GM21723 (cell line): ENCODE measurements at regions not wholly inside any gene's neighbourhood (a gene's known extent, or its start where the extent isn't known, plus 50 kb on each side); places are given as distances from the start of the nearest gene placed in this dataset.

Experiments used
- ATAC-seq: cut with Tn5 transposase; IDR thresholded peaks from one replicate; pipeline ENCODE4 v1.9.1; 2021; ENCODE audit warnings: mild to moderate bottlenecking, moderate library complexity; ENCODE audit not compliant: unreplicated experiment

GRCh38 chr7:125412890-125413665, 483.5 kb upstream of the POT1 start:
- no peak for ATAC-seq

DNA sequence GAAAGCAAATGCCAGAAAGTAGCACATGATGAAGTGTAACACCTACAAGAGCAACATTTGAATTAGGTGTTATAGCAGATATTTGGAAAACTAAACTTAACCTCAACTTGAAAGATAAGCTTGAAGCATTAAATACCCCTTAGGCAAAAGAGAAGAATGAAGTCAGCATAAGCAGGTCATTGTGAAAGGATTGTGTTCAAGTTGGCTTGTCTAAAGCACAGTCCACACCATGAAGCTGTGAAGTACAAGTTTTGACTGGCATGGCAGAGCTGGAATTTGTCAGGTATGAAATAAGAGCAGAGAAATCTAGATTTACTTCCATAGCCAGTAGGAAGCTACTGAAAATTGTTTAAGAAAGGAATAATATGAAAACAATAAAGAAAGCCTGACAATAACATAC, 480.3 kb upstream of the POT1 start:
- ATAC-seq, result no peak

DNA sequence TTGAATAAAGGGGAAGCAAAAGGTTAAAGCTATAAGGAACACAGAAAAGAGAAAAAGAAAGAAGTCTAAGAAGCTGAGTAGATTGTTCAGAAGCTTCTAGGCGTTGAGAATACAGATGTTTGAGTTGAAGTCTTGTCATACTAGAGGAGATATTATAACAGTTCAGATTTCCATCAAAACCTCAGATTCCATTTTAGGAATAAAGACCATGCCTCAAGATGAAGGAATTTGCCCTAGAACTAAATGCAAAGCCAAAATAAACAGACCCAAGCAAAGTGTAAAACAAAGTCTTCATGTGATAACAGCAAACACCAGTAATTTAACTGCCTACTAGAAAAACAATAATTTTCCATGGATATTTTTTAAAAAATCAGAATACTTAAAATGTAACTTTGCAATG, 476.5 kb upstream of the POT1 start:
- ATAC-seq, result no peak

DNA sequence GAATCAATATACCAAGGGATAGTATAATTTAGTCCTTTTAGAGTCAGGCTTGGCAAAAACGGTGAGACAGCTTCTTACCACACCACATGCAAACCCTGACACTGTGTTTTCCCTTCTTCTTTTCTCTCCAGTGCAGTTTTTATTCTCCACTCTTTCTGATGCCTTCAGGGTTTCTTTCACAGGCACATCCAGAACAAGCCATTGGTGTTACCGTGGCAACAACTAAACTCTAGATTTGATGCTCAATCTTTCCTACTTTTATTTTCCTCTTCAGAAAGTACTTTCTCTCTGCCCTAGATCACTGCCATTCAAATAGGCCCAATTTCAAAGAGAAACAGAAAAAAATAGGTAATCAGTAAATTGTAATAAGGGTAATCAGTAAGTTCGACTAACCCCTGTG, 469.8 kb upstream of the POT1 start:
- no peak for ATAC-seq

- no peak for ATAC-seq
Measured at GRCh38 chr7:125396466-125397151, 467.0 kb upstream of the POT1 start.

DNA sequence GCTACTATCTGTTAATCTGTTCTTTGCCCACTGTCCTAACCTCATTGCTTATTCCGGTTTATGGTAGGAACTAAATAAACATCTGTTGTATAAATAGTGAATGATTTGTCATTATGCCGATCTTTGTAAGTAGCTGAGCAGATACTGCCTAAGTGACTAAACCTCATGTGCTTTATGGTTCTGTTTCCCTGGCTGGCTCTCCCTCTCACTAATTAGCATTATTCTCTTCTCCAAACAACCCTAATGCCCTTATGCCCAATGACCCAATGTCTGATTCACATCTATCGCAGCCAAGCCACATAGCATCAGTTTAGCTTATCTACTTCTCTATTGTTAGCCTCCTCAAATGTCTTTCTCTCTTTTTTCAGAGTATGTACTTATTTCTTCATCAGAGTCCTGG, 462.3 kb upstream of the POT1 start:
- no peak for ATAC-seq

- ATAC-seq, result no peak
Measured at GRCh38 chr7:125390981-125391380, 461.4 kb upstream of the POT1 start.

DNA sequence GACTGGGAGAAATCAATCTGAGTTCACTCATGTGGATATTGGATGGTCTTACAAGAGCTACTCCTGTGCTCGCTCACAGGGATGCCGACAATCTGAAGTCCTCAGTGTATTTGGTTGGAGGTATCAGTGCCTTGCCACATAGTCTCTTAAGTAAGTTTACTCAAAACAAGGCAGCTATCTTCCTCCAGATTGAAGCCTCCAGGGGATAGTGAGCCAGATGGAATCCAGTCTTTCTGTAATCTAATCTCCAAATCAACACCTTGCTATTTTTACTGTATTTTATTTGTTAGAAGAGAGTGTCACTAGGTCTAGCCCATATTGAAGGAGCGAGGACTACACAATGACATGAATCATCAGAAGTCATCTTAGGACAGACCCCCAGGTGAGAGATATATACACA, 456.6 kb upstream of the POT1 start:
- no peak for ATAC-seq

GRCh38 chr7:125383324-125383723, 453.7 kb upstream of the POT1 start:
- ATAC-seq, result no peak

GRCh38 chr7:125382401-125382800, 452.8 kb upstream of the POT1 start:
- ATAC-seq, result no peak

DNA sequence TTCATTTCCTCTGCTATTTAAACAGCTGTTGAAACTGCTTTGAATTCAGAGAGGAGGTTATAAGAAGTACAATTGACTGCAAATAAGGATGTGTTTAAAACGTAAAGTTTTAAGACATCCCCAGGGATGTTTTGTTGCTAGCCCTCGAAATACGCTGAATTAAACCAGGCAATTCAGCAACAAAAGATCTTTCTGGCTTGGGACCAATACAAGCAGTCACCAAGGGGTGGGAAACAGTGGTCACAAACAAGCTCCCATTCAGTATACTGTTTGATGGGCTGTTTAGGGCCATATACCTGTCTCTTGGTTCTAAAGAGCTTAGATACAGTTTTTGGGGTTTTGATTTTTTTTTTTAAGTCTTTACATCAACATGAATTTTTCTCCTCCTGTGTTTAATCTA, 446.3 kb upstream of the POT1 start:
- ATAC-seq, result no peak

DNA sequence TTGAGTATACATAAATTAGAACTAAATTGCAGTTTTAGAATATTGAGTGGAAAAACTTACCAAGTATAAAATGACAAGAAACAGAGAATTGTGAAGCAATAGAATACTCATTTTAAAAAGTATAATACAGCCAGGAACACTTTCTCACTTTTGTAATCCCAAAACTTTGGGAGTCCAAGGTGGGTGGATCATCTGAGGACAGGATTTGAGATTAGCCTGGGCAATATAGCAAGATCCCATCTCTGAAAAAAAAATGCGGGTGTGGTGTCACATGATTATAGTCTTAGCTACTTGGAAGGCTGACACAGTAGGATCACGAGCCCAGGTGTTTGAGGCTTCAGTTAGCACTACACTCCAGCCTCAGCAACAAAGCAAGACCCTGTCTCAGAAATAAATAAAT, 440.9 kb upstream of the POT1 start:
- ATAC-seq, result no peak

DNA sequence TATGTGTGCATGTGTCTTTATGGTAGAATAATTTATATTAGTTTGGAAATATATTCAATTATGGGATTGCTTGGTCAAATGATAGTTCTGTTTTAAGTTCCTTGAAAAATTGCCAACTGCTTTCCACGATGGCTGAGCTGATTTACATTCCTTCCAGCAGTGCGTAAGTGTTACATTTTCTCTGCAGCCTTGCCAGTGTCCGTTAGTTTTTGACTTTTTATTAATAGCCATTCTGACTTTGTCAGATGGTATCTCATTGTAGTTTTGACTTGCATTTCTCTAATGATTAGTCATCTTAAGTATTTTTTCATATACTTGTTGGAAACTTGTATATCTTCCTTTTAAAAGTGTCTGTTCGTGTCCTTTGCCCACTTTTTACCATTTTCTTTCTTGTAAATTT, 434.2 kb upstream of the POT1 start:
- no peak for ATAC-seq

DNA sequence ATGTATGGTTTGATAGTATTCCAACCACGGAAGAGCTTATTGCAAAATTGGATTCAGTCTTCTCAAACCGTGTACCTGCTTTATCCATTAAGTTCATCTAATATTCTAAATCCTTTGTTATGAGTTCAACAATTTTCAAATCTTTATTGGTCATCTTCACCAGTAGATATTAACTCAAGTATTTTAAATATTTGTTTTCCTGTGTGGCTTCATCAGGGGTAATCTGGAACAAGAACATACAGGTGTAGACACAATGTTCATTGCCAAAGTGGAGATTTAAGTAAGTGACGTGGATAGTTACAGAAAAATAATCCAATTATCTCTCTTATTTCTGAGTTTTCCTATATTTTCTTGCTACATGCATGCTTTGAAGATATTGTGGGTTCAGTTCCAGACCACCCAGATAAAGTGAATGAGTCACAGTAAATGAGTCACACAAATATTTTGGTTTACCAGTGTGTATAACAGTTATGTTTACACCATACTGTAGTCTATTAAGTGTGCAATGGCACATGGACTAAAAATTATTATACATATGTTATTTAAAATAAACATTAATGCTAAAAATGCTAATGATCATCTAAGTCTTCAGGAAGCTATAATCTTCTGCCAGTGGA, 429.0 kb upstream of the POT1 start:
- ATAC-seq, result no peak

GRCh38 chr7:125357676-125358455, 428.2 kb upstream of the POT1 start:
- no peak for ATAC-seq

DNA sequence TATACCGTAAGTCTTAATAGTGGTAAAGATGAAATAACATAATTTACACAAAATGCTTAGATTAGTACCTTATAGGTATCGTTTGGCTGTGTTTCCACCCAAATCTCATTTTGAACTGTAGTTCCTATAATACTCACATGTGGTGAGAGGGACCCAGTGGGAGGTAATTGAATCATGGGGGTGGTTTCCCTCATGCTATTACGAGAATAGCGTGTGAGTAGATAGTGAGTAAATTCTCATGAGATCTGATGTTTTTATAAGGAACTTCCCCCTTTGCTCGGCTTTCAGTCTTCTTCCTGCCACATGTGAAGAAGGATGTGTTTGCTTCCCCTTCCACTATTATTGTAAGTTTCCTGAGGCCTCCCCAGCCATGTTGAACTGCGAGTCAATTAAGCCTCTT, 426.3 kb upstream of the POT1 start:
- no peak for ATAC-seq

- ATAC-seq, result no peak
Measured at GRCh38 chr7:125347269-125347668, 417.6 kb upstream of the POT1 start.

DNA sequence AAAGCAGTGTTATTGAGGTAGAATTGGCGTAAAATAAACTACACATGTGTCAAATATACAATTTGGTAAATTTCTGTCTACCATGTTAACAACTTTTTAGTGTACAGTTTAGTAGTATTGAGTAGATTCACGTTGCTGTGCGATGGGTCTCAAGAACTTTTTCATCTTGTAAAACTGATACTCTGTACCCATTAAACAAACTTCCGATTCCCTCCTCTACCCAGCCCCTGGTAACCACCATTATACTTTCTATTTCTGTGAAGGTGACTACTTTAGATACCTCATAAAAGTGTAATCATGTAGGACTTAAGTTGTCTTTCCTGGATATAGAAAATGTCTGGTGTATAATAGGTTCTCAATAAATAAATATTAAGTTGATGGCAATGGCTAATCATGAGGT, 408.5 kb upstream of the POT1 start:
- ATAC-seq, result no peak

DNA sequence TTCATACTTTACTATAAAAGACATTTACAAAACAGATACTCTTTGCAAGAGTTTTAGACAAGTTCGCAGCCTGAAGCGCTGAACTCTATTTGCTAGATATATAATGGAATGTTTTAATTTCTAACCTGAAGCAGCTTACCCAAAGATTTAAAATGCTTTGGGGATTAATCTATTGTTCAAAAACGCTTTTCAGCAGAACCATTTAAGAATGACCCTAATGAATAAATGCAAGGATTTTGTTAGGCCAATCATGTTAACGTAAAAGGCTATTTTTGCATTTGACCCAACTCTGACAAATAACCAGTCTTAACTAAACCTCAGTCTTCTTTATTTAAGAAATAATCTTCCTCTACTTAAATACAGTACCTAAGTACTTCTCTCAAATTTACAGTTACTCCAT, 406.7 kb upstream of the POT1 start:
- ATAC-seq, result no peak

DNA sequence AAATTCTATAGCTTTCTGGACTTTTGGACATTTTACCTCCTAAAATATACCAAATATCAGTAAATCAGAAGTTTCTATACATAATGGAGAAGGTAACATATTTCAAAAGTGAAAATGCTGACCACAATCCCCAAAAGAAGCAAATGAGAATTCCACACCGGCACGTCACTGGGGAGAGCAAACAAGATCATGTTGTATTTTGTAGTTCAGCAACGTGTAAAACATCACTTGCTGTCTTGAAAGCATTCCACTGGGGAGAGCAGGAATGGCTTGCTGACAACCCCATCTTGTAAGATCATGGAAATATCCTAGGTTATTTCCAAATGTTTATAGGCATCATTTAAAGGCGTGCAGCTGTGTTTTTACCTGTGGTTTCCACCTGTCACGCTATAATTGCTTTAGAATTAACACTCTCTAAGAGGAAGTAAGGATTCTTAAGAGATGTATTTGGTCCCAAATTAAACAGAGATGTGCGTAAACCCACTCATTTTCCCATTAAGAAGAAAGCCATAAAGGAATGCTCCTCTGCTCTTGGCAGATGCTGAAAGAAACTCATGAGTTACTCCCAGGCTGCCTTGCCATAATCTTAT, 397.1 kb upstream of the POT1 start:
- ATAC-seq, result no peak

DNA sequence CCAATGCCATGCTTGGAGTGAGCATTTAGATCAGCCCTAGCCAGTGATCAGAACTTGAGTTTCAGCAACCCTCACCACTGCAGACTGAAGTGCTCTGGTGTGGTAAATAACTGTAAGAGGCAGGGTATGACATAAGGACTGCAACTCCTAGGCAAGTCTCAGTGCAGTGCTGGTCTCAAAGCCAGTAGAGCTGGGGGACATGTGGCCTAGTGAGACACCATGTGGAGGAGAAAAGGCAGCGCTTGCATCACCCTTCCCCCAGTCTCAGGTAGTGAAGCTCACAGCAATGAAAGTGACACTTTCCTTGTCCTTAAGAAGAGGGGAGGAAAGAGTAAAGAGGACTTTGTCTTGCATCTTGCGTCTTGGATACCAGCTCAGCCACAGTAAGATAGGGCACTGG, 386.8 kb upstream of the POT1 start:
- no peak for ATAC-seq
